Skeletal muscle satellite cell (primary cell): ENCODE measurements at regions not wholly inside any gene's neighbourhood (a gene's known extent, or its start where the extent isn't known, plus 50 kb on each side); places are given as distances from the start of the nearest gene placed in this dataset.

Experiments
- H3K27me3 ChIP-seq: 2 replicates; pipeline ENCODE4 v1.7.0; 2013; ENCODE audit warnings: low read length; ENCODE audit not compliant: control insufficient read depth, insufficient read depth
- H3K36me3 ChIP-seq: 2 replicates; pipeline ENCODE4 v1.7.0; 2013; ENCODE audit warnings: mild to moderate bottlenecking, control low read depth, low read length; ENCODE audit not compliant: insufficient read depth
- H3K4me1 ChIP-seq: 2 replicates; pipeline ENCODE4 v1.7.0; 2013; ENCODE audit warnings: low read length; ENCODE audit not compliant: control insufficient read depth, insufficient read depth
- H3K4me2 ChIP-seq: 2 replicates; pipeline ENCODE4 v1.7.0; 2013; ENCODE audit warnings: mild to moderate bottlenecking, low read length
- H3K4me3 ChIP-seq: 2 replicates; pipeline ENCODE4 v1.7.0; 2013; ENCODE audit warnings: low read length
- H3K9ac ChIP-seq: 2 replicates; pipeline ENCODE4 v1.7.0; 2013; ENCODE audit warnings: mild to moderate bottlenecking, low read depth, low read length, moderate library complexity
- H3K9me3 ChIP-seq: replicated peaks from 2 replicates; pipeline ENCODE4 v1.7.0; 2013; ENCODE audit warnings: mild to moderate bottlenecking, control low read depth, low read length

DNA sequence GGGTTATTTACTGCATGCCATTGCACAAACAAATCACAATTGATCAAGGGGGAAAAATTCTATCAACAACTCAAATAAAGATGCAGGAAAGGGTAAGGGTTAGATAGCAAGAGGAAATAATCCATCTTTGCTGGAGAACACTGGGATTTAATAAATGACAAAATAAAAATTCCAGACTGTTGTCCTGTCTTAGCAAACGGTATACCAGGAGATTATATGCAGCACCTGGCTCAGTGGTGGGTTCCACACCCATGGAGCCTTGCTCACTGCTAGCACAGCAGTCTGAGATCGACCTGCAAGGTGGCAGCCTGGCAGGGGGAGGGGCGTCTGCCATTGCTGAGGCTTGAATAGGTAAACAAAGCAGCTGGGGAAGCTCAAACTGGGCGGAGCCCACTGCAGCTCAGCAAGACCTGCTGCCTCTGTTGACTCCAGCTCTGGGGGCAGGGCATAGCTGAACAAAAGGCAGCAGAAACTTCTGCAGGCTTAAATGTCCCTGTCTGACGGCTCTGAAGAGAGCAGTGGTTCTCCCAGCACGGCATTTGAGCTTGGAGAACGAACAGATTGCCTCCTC lies 296.5 kb upstream of the THSD7B start:
- H3K9me3 ChIP-seq, result no peaks in the 10 kb centered on the region
- H3K4me1 ChIP-seq, result no peaks in the 10 kb centered on the region
- no peaks in the 10 kb centered on the region for H3K36me3 ChIP-seq
- H3K27me3 ChIP-seq, result no peaks in the 10 kb centered on the region
- H3K9ac ChIP-seq, result no peak overlapping the region
- no peak overlapping the region for H3K4me3 ChIP-seq
- no peak overlapping the region for H3K4me2 ChIP-seq

- Histone ChIP-seq H3K9ac (no peak overlapping the region), H3K4me2 (no peak overlapping the region), H3K4me1 (no peaks in the 10 kb centered on the region), H3K4me3 (no peak overlapping the region), H3K36me3 (no peaks in the 10 kb centered on the region), H3K27me3 (no peaks in the 10 kb centered on the region), H3K9me3 (no peaks in the 10 kb centered on the region)
These were observed 312.8 kb upstream of the THSD7B start for GRCh38 chr2:136452528-136452927.

DNA sequence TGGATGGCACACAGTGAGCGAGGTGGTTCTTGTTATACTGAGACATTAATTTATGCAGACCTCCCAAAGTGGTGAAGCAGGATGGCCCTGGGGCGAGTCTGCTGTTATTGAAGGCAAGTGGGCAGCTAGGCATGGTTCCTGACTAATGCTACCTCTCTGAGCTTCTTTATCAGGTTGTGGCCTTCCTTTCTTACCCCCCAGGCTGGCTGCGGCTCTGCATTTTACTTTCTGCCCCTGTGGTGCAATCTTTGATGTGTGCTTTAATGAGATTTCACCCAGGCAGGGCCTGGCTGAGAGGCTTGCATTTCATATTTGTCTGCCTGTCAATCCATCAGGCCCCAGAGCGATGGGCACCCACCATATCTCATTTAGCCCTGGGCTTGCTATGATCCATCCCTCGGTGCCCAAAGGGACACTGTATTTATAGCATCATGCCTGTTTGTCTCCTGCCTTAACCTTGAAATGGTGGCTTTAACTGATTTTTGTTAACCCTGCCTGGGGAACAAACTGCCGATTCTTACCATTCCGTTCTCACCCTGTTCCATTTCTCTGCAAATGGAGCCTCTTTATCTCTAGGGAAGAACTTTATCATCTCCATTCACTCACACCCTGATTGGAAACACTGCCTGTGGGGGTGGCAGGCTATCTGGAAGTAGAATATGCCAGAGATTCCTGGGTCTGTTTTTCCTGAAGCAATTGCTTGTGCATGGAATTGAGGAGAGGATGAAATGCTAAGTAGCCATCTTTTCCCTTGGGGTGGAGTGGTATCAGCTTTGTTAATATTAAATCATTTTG lies 316.2 kb upstream of the THSD7B start:
- H3K27me3 ChIP-seq, result no peaks in the 10 kb centered on the region
- H3K9ac ChIP-seq, result no peak overlapping the region

DNA sequence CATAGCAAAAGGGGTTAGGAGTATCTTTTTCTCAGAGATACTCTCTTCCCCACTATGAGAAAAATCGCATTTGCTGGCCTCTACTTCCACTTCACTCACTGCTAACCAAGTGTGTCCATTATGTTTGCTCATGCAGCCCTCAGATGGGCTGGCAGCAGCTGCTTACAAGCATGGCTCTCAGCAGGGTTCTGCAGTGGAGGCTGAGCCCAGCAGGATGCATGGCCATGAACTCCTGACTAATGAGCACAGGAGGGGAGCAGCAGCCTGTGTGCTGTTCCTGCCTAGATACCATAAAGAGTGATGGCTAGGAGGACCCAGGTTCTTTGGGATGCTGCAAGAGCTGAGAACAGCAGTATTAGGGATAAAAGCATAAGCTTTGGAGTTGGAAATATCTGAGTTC lies 316.9 kb upstream of the THSD7B start:
- no peak overlapping the region for H3K9ac ChIP-seq
- no peaks in the 10 kb centered on the region for H3K9me3 ChIP-seq
- no peaks in the 10 kb centered on the region for H3K4me1 ChIP-seq
- no peak overlapping the region for H3K4me3 ChIP-seq
- no peak overlapping the region for H3K4me2 ChIP-seq
- H3K27me3 ChIP-seq, result no peaks in the 10 kb centered on the region
- H3K36me3 ChIP-seq, result no peaks in the 10 kb centered on the region

More for the DNA sequence above, 316.2 kb upstream of the THSD7B start:
- Histone ChIP-seq H3K36me3 (no peaks in the 10 kb centered on the region), H3K4me1 (no peaks in the 10 kb centered on the region), H3K4me3 (no peak overlapping the region), H3K9me3 (no peaks in the 10 kb centered on the region), H3K4me2 (no peak overlapping the region)

DNA sequence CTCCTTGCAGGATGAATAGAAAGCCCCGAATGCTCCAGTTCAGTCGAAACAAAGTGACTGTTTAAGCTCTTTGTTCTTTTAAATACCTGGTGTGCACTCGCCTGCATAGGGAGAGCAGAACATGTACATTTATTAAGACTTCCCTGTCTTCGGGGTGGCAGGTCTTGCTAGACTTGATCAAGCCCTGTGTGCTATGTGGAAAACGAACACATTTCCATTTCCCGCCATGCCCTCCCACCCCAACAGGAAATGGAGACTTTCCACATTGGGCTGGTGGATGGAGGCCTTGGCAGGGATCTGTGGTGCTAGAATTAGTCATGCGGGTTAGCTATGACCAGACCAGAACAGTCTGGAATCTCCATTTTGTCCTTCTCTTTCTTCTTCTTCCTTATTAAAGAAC lies 321.0 kb upstream of the THSD7B start:
- no peak overlapping the region for H3K9ac ChIP-seq
- H3K4me1 ChIP-seq, result no peaks in the 10 kb centered on the region
- H3K27me3 ChIP-seq, result no peaks in the 10 kb centered on the region
- H3K36me3 ChIP-seq, result no peaks in the 10 kb centered on the region
- H3K9me3 ChIP-seq, result no peaks in the 10 kb centered on the region
- no peak overlapping the region for H3K4me3 ChIP-seq
- no peak overlapping the region for H3K4me2 ChIP-seq

GRCh38 chr2:136443661-136444060 lies 321.7 kb upstream of the THSD7B start:
- Histone ChIP-seq H3K4me2 (no peak overlapping the region), H3K36me3 (no peaks in the 10 kb centered on the region), H3K4me3 (no peak overlapping the region), H3K9me3 (no peaks in the 10 kb centered on the region), H3K27me3 (no peaks in the 10 kb centered on the region), H3K9ac (no peak overlapping the region), H3K4me1 (no peaks in the 10 kb centered on the region)

DNA sequence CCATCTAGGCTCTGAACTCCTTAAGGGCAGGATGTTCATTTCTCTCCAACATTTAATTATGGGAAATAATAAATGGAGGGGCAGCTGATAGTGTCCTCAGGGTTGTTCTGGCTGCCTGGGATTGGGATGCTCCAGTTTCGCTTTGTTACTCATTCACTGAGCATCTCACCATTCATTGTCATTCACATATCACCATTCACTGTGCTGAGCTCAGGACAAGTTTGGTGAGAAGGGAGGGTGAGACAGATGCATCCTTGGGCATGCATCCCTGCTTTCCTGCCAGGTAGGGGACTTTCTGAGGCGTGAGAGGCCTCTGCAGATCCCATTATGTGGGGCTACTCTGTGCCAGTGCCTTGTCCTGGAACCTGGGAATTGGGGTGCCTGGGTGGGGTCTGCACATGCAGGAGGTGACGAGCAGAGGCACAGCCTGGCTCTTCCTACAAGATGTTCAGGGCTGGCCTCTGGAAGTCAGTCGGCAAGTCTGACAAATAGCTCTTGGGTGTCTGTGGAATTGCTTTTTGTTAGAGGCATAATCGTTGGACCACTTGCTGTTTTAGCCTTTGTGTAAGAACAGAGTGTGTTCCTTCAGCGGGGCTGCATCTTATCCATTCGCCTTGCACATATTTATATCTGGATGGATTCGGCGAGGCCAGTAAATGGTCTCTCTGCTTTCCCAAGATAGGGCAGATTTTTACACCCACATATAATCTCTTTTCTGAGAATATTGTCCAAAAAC lies 323.2 kb upstream of the THSD7B start:
- Histone ChIP-seq H3K36me3 (no peaks in the 10 kb centered on the region), H3K9ac (no peak overlapping the region), H3K9me3 (no peaks in the 10 kb centered on the region), H3K4me1 (no peaks in the 10 kb centered on the region), H3K4me3 (no peak overlapping the region), H3K27me3 (no peaks in the 10 kb centered on the region), H3K4me2 (no peak overlapping the region)

DNA sequence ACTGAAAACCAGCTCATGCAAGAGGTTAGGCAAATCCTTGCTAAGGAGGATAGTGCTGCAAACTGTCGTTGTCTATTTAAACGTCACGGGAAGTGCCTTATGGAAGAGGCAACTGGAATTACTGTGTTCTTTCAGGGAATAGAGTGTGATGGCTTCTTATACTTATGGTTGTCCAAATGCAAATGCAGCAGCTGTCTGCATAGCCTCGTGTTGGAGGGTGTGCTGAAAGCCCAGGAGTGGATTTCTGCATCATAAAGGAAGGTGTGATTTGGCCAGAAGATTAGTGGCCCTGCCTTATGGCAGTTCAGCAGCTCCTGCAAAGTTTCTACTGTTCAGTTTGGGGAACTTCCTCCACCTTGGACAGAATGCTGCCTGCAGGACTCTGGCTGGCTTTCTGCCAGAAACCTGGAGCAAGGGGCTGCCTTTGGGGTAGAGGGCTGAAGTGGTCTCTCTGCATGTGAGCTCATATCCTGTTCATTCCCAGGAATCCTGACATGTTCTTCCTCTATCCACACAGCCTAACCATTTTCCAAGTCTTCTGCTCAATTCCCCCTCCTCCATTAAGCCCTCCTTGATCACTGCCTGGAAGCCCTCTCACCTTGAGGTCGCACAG lies 321.2 kb upstream of the CXCR4 start:
- Histone ChIP-seq H3K4me1 (no peaks in the 10 kb centered on the region), H3K36me3 (no peaks in the 10 kb centered on the region), H3K9me3 (no peaks in the 10 kb centered on the region), H3K9ac (no peak overlapping the region), H3K4me2 (no peak overlapping the region), H3K27me3 (no peaks in the 10 kb centered on the region), H3K4me3 (no peak overlapping the region)

DNA sequence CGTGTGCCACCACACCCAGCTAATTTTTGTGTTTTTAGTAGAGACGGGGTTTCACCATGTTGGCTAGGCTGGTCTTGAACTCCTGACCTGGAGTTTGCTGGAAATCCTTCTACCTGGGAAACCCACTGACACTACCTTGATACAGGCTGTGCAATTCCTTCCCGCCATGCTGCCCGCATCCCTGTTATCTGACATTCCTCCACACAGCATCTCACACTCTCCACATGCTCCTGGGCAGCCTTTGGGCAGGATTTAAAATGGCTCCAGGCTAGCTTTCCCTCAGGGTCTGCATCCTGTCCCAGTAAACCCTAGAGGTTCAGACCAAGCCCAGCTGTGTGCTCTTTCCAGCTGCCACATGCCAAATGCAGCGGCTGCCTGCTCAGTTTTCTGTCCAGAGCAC lies 319.5 kb upstream of the CXCR4 start:
- no peak overlapping the region for H3K4me2 ChIP-seq
- no peaks in the 10 kb centered on the region for H3K9me3 ChIP-seq
- H3K4me3 ChIP-seq, result no peak overlapping the region
- H3K27me3 ChIP-seq, result no peaks in the 10 kb centered on the region
- no peaks in the 10 kb centered on the region for H3K36me3 ChIP-seq
- H3K9ac ChIP-seq, result no peak overlapping the region
- no peaks in the 10 kb centered on the region for H3K4me1 ChIP-seq

DNA sequence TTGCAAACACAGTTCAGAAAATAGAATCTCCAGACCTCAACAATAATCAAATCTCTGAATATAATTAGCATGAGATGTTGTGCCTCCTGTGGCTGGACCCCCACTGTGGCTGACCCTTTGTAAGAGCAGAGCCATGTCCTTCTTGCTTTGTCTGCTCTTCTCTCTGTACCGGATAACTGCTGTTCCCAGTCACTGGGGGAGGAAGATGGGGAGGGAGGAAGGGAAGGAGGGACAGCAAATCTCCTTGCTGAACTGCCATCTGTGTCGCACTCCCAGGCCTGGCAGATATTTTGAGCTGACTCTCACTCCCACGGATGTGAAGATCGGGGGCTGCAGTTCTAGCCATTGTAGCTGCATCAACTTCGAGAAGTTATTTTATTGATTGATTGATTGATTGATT lies 319.0 kb upstream of the CXCR4 start:
- Histone ChIP-seq H3K9ac (no peak overlapping the region), H3K36me3 (no peaks in the 10 kb centered on the region), H3K4me3 (no peak overlapping the region), H3K9me3 (no peaks in the 10 kb centered on the region), H3K4me1 (no peaks in the 10 kb centered on the region), H3K27me3 (no peaks in the 10 kb centered on the region), H3K4me2 (no peak overlapping the region)

- H3K4me1 ChIP-seq, result no peaks in the 10 kb centered on the region
- H3K9ac ChIP-seq, result no peak overlapping the region
- no peaks in the 10 kb centered on the region for H3K36me3 ChIP-seq
- H3K9me3 ChIP-seq, result no peaks in the 10 kb centered on the region
- H3K27me3 ChIP-seq, result no peaks in the 10 kb centered on the region
- H3K4me3 ChIP-seq, result no peak overlapping the region
- no peak overlapping the region for H3K4me2 ChIP-seq
These were observed 316.3 kb upstream of the CXCR4 start for GRCh38 chr2:136434251-136434715.
